ENCODE measurements at regions not wholly inside any gene's neighbourhood (a gene's known extent, or its start where the extent isn't known, plus 50 kb on each side); places are given as distances from the start of the nearest gene placed in this dataset.

DNA sequence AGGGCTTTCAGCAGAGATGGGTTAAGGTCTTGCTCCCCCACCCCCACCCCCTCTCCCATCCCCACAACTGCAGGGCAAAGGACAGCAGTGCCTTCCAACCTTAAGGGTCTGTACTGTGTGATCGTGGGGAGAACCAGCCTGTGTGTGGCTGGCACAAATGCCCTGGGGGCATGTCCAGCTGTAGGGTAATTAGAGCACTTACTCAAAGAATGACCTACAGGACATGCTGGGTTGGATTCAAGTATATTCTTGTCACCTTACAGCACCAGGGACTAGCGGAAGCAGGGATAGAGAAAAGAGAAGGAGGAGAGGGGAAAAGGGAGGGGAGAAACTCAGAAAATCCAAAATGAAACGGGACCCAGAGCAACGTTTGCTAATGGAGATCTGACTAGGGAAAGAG is 191.3 kb upstream of the GATB start (continued):
- TF ChIP-seq, protein P1, sequence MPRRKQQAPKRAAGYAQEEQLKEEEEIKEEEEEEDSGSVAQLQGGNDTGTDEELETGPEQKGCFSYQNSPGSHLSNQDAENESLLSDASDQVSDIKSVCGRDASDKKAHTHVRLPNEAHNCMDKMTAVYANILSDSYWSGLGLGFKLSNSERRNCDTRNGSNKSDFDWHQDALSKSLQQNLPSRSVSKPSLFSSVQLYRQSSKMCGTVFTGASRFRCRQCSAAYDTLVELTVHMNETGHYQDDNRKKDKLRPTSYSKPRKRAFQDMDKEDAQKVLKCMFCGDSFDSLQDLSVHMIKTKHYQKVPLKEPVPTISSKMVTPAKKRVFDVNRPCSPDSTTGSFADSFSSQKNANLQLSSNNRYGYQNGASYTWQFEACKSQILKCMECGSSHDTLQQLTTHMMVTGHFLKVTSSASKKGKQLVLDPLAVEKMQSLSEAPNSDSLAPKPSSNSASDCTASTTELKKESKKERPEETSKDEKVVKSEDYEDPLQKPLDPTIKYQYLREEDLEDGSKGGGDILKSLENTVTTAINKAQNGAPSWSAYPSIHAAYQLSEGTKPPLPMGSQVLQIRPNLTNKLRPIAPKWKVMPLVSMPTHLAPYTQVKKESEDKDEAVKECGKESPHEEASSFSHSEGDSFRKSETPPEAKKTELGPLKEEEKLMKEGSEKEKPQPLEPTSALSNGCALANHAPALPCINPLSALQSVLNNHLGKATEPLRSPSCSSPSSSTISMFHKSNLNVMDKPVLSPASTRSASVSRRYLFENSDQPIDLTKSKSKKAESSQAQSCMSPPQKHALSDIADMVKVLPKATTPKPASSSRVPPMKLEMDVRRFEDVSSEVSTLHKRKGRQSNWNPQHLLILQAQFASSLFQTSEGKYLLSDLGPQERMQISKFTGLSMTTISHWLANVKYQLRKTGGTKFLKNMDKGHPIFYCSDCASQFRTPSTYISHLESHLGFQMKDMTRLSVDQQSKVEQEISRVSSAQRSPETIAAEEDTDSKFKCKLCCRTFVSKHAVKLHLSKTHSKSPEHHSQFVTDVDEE (CRISPR knock-in tag; IDR thresholded peaks at IDR 0.05) = no peak
- no peak for TF ChIP-seq RARB (CRISPR knock-in tag; IDR thresholded peaks at IDR 0.05)
- no peak for TF ChIP-seq TOX (CRISPR knock-in tag; IDR thresholded peaks at IDR 0.05; ENCODE audit: borderline replicate concordance)
- no peak for TF ChIP-seq ZFP3 (CRISPR knock-in tag; IDR thresholded peaks at IDR 0.05)
- TF ChIP-seq ZFP30 (CRISPR knock-in tag; IDR thresholded peaks at IDR 0.05) = no peak
- TF ChIP-seq ISL1 (CRISPR knock-in tag; IDR thresholded peaks at IDR 0.05) = no peak
- TF ChIP-seq, protein P2, sequence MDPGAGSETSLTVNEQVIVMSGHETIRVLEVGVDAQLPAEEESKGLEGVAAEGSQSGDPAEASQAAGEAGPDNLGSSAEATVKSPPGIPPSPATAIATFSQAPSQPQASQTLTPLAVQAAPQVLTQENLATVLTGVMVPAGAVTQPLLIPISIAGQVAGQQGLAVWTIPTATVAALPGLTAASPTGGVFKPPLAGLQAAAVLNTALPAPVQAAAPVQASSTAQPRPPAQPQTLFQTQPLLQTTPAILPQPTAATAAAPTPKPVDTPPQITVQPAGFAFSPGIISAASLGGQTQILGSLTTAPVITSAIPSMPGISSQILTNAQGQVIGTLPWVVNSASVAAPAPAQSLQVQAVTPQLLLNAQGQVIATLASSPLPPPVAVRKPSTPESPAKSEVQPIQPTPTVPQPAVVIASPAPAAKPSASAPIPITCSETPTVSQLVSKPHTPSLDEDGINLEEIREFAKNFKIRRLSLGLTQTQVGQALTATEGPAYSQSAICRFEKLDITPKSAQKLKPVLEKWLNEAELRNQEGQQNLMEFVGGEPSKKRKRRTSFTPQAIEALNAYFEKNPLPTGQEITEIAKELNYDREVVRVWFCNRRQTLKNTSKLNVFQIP (CRISPR knock-in tag; IDR thresholded peaks at IDR 0.05; ENCODE audit: borderline replicate concordance, low read depth) = no peak
- no peak for TF ChIP-seq ARNTL (CRISPR knock-in tag; IDR thresholded peaks at IDR 0.05; ENCODE audit: borderline replicate concordance, low read depth)

DNA sequence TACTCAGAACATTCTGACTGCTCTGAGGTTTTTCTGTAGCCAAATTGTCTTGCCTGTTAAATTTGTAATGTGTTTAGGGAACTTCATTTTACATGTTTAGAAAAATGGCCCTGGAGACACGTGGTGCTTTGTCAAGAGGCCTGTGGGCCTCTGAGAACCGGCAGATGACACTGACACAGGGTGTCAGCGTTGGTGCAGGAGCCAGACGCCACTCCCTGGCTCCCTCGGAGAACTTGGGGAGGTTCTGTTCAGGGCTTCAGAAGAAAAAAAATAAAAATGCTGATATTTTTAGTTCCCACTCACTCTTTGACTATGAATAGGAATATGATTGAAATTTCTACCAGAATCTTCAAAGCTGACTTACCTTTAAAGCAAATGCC is 190.9 kb upstream of the GATB start:
- TF ChIP-seq SNAI2 (CRISPR knock-in tag; IDR thresholded peaks at IDR 0.05) (no peak), ARNTL (CRISPR knock-in tag; IDR thresholded peaks at IDR 0.05; ENCODE audit: borderline replicate concordance, low read depth) (no peak), ZFP30 (CRISPR knock-in tag; IDR thresholded peaks at IDR 0.05) (no peak), ZFP3 (CRISPR knock-in tag; IDR thresholded peaks at IDR 0.05) (no peak), PPARA (CRISPR knock-in tag; IDR thresholded peaks at IDR 0.05; ENCODE audit: borderline replicate concordance) (no peak), TCF4 (CRISPR knock-in tag; IDR thresholded peaks at IDR 0.05; ENCODE audit: borderline replicate concordance) (no peak), ESRRG (CRISPR knock-in tag; IDR thresholded peaks at IDR 0.05) (no peak), TOX (CRISPR knock-in tag; IDR thresholded peaks at IDR 0.05; ENCODE audit: borderline replicate concordance) (no peak), ZNF8 (CRISPR knock-in tag; IDR thresholded peaks at IDR 0.05) (no peak), ZC3H10 (CRISPR knock-in tag; IDR thresholded peaks at IDR 0.05) (no peak), GLIS3 (CRISPR knock-in tag; IDR thresholded peaks at IDR 0.05) (no peak), CSDC2 (CRISPR knock-in tag; IDR thresholded peaks at IDR 0.05) (no peak), ISL1 (CRISPR knock-in tag; IDR thresholded peaks at IDR 0.05) (no peak), ZNF70 (CRISPR knock-in tag; IDR thresholded peaks at IDR 0.05) (no peak), OSR1 (CRISPR knock-in tag; IDR thresholded peaks at IDR 0.05) (no peak)
- TF ChIP-seq, protein P1 (CRISPR knock-in tag; IDR thresholded peaks at IDR 0.05) = no peak
- TF ChIP-seq, protein P3, sequence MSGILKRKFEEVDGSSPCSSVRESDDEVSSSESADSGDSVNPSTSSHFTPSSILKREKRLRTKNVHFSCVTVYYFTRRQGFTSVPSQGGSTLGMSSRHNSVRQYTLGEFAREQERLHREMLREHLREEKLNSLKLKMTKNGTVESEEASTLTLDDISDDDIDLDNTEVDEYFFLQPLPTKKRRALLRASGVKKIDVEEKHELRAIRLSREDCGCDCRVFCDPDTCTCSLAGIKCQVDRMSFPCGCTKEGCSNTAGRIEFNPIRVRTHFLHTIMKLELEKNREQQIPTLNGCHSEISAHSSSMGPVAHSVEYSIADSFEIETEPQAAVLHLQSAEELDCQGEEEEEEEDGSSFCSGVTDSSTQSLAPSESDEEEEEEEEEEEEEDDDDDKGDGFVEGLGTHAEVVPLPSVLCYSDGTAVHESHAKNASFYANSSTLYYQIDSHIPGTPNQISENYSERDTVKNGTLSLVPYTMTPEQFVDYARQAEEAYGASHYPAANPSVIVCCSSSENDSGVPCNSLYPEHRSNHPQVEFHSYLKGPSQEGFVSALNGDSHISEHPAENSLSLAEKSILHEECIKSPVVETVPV (CRISPR knock-in tag; IDR thresholded peaks at IDR 0.05) = no peak
- TF ChIP-seq, protein P2 (CRISPR knock-in tag; IDR thresholded peaks at IDR 0.05; ENCODE audit: borderline replicate concordance, low read depth) = no peak
- TF ChIP-seq, protein P4, sequence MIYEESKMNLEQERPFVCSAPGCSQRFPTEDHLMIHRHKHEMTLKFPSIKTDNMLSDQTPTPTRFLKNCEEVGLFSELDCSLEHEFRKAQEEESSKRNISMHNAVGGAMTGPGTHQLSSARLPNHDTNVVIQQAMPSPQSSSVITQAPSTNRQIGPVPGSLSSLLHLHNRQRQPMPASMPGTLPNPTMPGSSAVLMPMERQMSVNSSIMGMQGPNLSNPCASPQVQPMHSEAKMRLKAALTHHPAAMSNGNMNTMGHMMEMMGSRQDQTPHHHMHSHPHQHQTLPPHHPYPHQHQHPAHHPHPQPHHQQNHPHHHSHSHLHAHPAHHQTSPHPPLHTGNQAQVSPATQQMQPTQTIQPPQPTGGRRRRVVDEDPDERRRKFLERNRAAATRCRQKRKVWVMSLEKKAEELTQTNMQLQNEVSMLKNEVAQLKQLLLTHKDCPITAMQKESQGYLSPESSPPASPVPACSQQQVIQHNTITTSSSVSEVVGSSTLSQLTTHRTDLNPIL (CRISPR knock-in tag; IDR thresholded peaks at IDR 0.05; ENCODE audit: low read depth) = no peak
- no peak for ATAC-seq
